Panc1 (cell line): ENCODE measurements at regions not wholly inside any gene's neighbourhood (a gene's known extent, or its start where the extent isn't known, plus 50 kb on each side); places are given as distances from the start of the nearest gene placed in this dataset.

Experiments
- ATAC-seq: fragments of 200-7000 bp; cut with Tn5 transposase; 2 replicates; pipeline ENCODE4 v1.9.1; 2020; ENCODE audit warnings: mild to moderate bottlenecking, moderate library complexity
- BruUV-seq: library from RNA; stranded (reverse); fragments of 400-500 nt; replicated peaks from 2 replicates; lab custom pipeline; 2021; lab: Mats Ljungman, UMichigan
- CTCF ChIA-PET: fragments of 300-600 bp; sonication (Branson Sonifier 250); formaldehyde crosslinking; loops from one replicate; lab custom pipeline; 2022; ENCODE audit warnings: antibody characterized with exemption; lab: Charles Lee
- POLR2A ChIA-PET: fragments of 300-600 bp; sonication (Branson Sonifier 250); formaldehyde crosslinking; loops from one replicate; lab custom pipeline; 2022; ENCODE audit warnings: antibody characterized with exemption; lab: Charles Lee
- DNase-seq: peaks from one replicate; pipeline ENCODE4 v3.0.0-alpha.2; 2010; ENCODE audit warnings: low read depth, low spot score
- H3K27ac ChIP-seq: 2 replicates; pipeline ENCODE4 v1.5.1; 2011; ENCODE audit warnings: mild to moderate bottlenecking, low read length, inconsistent platforms
- H3K27me3 ChIP-seq: fragments of 200-500 bp; sonication (Bioruptor generic); 2 replicates; pipeline ENCODE4 v1.6.0; 2014; ENCODE audit warnings: low read length, inconsistent platforms; ENCODE audit not compliant: control insufficient read depth, insufficient read depth
- H3K36me3 ChIP-seq: fragments of 200-500 bp; sonication (Bioruptor generic); 2 replicates; pipeline ENCODE4 v1.5.1; 2014; ENCODE audit warnings: inconsistent platforms, mild to moderate bottlenecking, low read length, moderate library complexity; ENCODE audit not compliant: control insufficient read depth, insufficient read depth
- H3K4me1 ChIP-seq: 2 replicates; pipeline ENCODE4 v1.5.1; 2011; ENCODE audit warnings: inconsistent platforms, mild to moderate bottlenecking, low read length, moderate library complexity; ENCODE audit not compliant: control insufficient read depth, insufficient read depth
- H3K4me3 ChIP-seq, 2 experiments: 2 replicates each; pipeline ENCODE4 v1.5.1; 2011 to 2012; ENCODE audit warnings: low read depth in 2 of 2, low read length in 2 of 2, mild to moderate bottlenecking in 2 of 2, inconsistent platforms in 1 of 2, moderate library complexity in 1 of 2
- H3K9me3 ChIP-seq: fragments of 200-500 bp; sonication (Bioruptor generic); 2 replicates; pipeline ENCODE4 v1.5.1; 2014; ENCODE audit warnings: low read depth, mild to moderate bottlenecking, inconsistent platforms, low read length, moderate library complexity; ENCODE audit not compliant: control insufficient read depth, insufficient read depth
- POLR2AphosphoS5 ChIP-seq: IDR thresholded peaks from 2 replicates; pipeline ENCODE4 v1.6.1; 2012; ENCODE audit warnings: mild to moderate bottlenecking, low read depth, low read length, moderate library complexity
- SIN3A ChIP-seq: IDR thresholded peaks from 2 replicates; pipeline ENCODE4 v1.6.1; 2012; ENCODE audit warnings: low read depth, mild to moderate bottlenecking, low read length, moderate library complexity, borderline replicate concordance; ENCODE audit not compliant: insufficient read depth
- TCF7L2 ChIP-seq: IDR thresholded peaks from 2 replicates; pipeline ENCODE4 v1.6.1; 2011; ENCODE audit warnings: mild to moderate bottlenecking, low read depth, low read length, inconsistent platforms
- in situ Hi-C: cut with HindIII; loops from 2 replicates; pipeline ENCODE4 v1.10.0; 2016; ENCODE audit warnings: low sequenced_read_pairs, low pct_unique_long_range_greater_than_20kb
- intact Hi-C: fragments of 100-400 bp; cut with micrococcal nuclease; formaldehyde crosslinking; loops from one replicate; pipeline ENCODE4 v1.10.0; 2022; ENCODE audit not compliant: unreplicated experiment
- TF ChIP-seq, protein P1 (sequence below): fragments of 450-650 bp; IDR thresholded peaks from 2 replicates; pipeline ENCODE4 v1.5.1; 2017; ENCODE audit warnings: mild to moderate bottlenecking
- TF ChIP-seq, protein P2 (sequence below), 2 experiments: IDR thresholded peaks; 2 replicates each; pipeline ENCODE4 v1.6.1; 2011 to 2012; ENCODE audit warnings: low read depth in 2 of 2, control low read depth in 1 of 2, low read length in 1 of 2, mild to moderate bottlenecking in 1 of 2, moderate library complexity in 1 of 2; ENCODE audit not compliant: insufficient read depth in 1 of 2

DNA sequence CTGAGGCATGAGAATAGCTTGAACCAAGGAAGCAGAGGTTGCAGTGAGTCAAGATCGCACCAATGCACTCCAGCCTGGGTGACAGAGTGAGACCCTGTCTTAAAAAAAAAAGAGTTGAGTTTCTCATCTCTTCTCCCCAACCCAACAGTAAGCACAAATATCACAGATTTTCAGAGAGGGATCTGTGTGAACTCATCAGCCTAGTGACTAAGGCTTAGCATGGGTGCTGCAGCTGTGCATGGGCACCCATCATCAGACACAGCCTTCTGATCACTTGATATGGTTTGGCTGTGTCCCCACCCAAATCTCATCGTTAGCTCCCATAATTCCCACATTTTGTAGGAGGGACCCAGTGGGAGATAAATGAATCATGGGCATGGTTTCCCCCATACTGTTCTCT, 298.9 kb downstream of the PCNX1 start:
- ATAC-seq (no peak), DNase-seq (no peak)
- intact Hi-C loops, result no loop called here
- Histone ChIP-seq H3K9me3 (no peaks in the 10 kb centered on the region), H3K27ac (no peak overlapping the region), H3K4me3 (no peak overlapping the region), H3K27me3 (no peaks in the 10 kb centered on the region), H3K4me1 (no peaks in the 10 kb centered on the region), H3K36me3 (no peaks in the 10 kb centered on the region)
- no TSS peak for BruUV-seq
- in situ Hi-C loops, result no loop called here
- TF ChIP-seq TCF7L2 (no peak), SIN3A (no peak), POLR2AphosphoS5 (no peak)
- TF ChIP-seq, protein P1, sequence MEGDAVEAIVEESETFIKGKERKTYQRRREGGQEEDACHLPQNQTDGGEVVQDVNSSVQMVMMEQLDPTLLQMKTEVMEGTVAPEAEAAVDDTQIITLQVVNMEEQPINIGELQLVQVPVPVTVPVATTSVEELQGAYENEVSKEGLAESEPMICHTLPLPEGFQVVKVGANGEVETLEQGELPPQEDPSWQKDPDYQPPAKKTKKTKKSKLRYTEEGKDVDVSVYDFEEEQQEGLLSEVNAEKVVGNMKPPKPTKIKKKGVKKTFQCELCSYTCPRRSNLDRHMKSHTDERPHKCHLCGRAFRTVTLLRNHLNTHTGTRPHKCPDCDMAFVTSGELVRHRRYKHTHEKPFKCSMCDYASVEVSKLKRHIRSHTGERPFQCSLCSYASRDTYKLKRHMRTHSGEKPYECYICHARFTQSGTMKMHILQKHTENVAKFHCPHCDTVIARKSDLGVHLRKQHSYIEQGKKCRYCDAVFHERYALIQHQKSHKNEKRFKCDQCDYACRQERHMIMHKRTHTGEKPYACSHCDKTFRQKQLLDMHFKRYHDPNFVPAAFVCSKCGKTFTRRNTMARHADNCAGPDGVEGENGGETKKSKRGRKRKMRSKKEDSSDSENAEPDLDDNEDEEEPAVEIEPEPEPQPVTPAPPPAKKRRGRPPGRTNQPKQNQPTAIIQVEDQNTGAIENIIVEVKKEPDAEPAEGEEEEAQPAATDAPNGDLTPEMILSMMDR, result no peak
- TF ChIP-seq, protein P2, sequence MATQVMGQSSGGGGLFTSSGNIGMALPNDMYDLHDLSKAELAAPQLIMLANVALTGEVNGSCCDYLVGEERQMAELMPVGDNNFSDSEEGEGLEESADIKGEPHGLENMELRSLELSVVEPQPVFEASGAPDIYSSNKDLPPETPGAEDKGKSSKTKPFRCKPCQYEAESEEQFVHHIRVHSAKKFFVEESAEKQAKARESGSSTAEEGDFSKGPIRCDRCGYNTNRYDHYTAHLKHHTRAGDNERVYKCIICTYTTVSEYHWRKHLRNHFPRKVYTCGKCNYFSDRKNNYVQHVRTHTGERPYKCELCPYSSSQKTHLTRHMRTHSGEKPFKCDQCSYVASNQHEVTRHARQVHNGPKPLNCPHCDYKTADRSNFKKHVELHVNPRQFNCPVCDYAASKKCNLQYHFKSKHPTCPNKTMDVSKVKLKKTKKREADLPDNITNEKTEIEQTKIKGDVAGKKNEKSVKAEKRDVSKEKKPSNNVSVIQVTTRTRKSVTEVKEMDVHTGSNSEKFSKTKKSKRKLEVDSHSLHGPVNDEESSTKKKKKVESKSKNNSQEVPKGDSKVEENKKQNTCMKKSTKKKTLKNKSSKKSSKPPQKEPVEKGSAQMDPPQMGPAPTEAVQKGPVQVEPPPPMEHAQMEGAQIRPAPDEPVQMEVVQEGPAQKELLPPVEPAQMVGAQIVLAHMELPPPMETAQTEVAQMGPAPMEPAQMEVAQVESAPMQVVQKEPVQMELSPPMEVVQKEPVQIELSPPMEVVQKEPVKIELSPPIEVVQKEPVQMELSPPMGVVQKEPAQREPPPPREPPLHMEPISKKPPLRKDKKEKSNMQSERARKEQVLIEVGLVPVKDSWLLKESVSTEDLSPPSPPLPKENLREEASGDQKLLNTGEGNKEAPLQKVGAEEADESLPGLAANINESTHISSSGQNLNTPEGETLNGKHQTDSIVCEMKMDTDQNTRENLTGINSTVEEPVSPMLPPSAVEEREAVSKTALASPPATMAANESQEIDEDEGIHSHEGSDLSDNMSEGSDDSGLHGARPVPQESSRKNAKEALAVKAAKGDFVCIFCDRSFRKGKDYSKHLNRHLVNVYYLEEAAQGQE (IDR thresholded peaks at IDR 0.05; ENCODE audit: insufficient read depth in 1 of 2, low read depth in 2 of 2, low read length in 1 of 2), result no peak
- POLR2A ChIA-PET, result no interaction called here
- CTCF ChIA-PET, result no interaction called here

DNA sequence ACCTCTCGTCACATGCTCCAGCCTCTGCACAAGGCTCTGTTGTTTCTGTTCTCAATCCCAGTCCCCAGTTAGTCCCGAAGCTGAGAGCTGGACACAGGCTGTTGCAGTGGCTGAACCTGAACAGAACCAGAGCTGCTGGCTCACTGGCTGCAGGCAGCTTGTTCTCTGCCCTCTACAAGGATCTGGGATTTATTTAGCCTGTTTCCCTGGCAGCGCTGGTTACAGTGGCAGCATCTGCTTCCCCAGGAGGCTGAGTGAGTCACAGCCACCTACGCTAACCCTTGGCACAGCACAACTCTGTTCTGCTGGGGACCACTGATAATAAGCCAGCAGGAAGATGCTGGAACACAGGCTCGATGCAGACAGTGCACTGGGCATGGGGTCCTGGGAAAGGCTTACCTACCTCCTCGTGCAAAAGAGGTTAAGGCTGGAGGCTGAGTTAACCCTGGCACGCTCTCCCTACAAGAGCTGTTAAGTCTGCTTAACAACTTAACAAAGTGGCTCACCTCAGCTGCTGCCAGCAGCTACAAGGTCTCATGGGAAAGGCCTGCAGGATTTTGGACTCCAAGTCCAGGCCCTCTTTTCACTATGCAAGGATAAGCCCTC, 299.6 kb downstream of the PCNX1 start:
- TF ChIP-seq TCF7L2, result no peak
- Histone ChIP-seq H3K27ac (no peak overlapping the region), H3K4me3 (no peak overlapping the region), H3K27me3 (no peaks in the 10 kb centered on the region), H3K9me3 (no peaks in the 10 kb centered on the region), H3K4me1 (no peaks in the 10 kb centered on the region), H3K36me3 (no peaks in the 10 kb centered on the region)
- intact Hi-C loops (no loop called here), in situ Hi-C loops (no loop called here)
- ATAC-seq (peak; percentile 63), DNase-seq (no peak)
- ChIA-PET POLR2A (no interaction called here), CTCF (no interaction called here)
- no TSS peak for BruUV-seq

DNA sequence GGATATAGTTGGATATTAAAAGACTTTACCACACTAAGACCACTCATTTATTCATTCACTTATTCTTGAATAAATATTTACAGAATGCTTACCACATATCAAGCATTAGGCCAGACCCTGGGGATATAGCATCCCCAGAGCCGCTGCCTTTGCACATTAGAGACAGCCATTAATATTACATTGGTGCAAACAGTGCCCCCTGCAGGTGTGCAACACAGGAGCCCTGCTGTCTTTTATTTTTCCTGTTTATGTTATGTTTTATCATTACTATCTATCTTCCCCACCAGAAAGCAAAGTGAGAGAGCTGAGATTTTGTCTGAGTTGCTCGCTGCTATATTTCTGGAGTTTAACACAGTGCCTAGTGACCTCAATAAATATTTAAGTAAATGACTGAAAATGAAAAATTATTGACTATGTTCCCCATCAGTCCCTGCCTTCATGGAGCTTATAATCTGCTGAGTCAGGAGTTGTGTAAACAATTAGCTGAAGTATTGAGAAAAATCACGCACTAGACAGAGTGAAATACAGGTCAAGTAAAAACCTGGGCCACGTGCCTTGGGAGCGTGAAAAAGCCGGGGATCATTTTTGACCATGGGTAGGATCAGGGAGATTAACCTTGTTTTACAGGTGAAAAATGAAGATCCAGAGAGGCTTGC, 301.6 kb downstream of the PCNX1 start:
- POLR2A ChIA-PET, result interaction anchor here (0.6 kb wide), 1 partner anchor 1907 kb away, joined by 3 read pairs; no protein-coding TSS in a partner anchor
- intact Hi-C loops, result no loop called here
- Histone ChIP-seq H3K9me3 (no peaks in the 10 kb centered on the region), H3K27ac (no peak overlapping the region), H3K36me3 (no peaks in the 10 kb centered on the region), H3K27me3 (no peaks in the 10 kb centered on the region), H3K4me1 (no peaks in the 10 kb centered on the region), H3K4me3 (no peak overlapping the region)
- no TSS peak for BruUV-seq
- CTCF ChIA-PET, result no interaction called here
- in situ Hi-C loops, result no loop called here
- TF ChIP-seq, protein P1, result peak; percentile 28
- no peak for TF ChIP-seq TCF7L2
- no peak for TF ChIP-seq SIN3A
- TF ChIP-seq, protein P2 (IDR thresholded peaks at IDR 0.05; ENCODE audit: insufficient read depth in 1 of 2, low read depth in 2 of 2, low read length in 1 of 2), result no peak
- TF ChIP-seq POLR2AphosphoS5, result no peak
- ATAC-seq (no peak), DNase-seq (no peak)
